Umbilical cord (tissue), 1 donor: ENCODE measurements at regions not wholly inside any gene's neighbourhood (a gene's known extent, or its start where the extent isn't known, plus 50 kb on each side); places are given as distances from the start of the nearest gene placed in this dataset.

Experiments
- DNase-seq: peaks from one replicate; pipeline ENCODE4 v3.0.0-alpha.2; 2015; ENCODE audit warnings: low spot score

- no peak for DNase-seq
These were observed 73.4 kb downstream of the NTMT2 start for GRCh38 chr1:170219163-170219562.

DNA sequence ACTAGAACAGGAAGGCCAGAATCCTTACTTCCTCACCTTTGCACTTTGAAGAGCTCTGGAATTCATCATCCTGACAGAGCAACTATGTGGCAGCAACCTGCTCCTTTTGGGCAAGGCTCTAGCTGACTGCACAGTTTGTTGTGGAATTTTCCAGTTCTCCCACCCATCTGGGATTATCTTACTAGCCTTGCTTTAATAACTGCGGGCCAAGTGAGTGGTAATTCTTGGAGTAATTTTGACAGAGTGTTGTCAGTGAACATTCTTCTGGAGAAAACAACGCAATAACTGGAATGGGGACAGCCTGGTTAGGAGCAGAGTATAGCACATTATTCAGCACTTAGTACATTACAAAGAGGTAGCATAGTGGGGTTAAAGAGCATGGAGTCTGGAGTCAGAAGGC, 75.3 kb downstream of the NTMT2 start:
- no peak for DNase-seq

DNA sequence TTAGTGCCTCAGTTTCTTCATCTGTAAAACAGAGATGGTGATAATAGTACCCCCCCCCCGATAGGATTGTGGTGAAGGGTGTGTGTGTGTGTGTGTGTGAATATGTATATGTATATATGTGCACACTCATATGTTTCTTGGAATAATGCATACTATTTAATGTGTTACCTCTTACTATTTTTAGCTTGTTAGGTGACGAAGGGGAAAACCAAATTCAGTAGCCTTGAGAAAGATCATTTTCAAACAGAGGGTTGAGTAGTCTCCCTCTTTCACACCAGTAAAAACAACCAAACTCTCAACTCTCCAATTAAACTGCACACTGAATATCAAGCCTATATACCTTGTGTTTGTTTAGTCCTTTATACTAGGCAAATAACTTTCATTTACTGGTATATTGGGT, 75.7 kb downstream of the NTMT2 start:
- no peak for DNase-seq

- DNase-seq = no peak
These were observed 78.7 kb downstream of the NTMT2 start for GRCh38 chr1:170224469-170224868.

GRCh38 chr1:170225781-170226530, 80.2 kb downstream of the NTMT2 start:
- DNase-seq = no peak

DNA sequence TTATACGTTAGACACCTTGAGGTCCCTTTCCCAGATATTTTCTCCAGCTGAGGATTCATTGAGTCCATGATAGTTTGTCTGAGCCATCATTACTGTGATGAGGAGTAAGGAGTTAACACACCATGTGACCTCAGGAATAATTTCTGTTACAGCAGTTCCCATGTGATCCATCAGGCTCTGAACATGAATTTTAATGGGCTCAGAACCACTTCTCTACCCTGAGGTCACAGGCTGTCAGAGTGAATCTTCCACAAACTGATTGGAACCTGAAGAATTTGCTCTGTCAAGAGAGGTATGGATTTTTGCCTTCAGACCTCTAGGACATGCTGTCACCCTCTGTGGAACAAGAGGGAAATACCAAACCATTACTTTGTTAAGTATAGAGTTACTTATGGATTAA, 81.0 kb downstream of the NTMT2 start:
- no peak for DNase-seq

GRCh38 chr1:170230323-170230722, 84.6 kb downstream of the NTMT2 start:
- no peak for DNase-seq

DNA sequence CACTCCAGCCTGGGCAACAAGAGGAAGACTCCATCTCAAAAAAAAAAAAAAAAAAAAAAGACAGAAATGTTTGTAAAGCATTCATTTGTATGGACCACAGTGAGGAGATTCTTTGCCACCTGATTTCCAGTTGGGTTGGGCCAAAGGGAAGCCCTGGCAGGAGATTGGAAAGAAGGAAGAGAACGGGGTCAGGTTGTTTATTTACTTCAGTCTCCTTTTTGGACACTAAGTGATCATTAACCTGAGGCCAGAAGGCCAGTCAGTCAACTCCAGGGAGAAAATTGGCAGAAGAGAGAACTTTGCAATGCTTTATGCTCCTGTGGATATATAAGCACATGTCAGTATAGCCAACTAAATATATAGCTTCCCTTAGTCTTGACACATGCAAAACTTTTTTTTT, 85.9 kb downstream of the NTMT2 start:
- no peak for DNase-seq

DNA sequence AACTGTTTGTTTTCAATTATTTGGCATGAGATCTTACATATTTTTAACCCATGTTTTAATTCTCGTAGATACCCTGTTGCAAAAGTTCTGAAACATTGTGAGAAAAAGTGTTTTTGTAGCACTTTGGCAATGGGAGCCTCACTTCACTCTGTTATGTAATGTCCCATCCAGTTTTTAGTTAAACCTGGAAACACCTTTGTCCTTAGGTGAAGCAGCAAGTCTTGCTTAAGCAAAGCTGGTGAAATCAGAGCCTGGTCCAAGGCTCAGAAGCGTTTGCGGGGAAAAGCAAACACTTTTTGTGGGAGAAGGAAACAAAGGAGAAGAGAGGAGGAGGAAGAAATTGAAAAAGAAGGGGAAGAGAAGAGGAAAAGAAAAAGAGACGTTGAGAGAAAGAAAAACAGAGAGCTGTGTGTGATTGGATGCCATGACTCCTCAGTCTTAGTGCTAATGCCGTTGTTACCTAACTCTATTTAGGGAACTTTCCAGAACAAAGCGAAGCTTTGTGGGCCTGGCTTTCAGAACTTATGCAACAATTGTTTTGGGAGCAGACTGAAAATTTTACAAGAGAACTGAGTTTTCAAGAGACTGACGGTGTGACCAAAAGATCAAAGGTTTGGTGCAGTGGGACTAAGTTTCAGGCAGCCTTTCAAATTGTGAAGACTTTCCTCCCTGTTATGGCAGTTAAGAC, 93.1 kb downstream of the NTMT2 start:
- DNase-seq = no peak

DNA sequence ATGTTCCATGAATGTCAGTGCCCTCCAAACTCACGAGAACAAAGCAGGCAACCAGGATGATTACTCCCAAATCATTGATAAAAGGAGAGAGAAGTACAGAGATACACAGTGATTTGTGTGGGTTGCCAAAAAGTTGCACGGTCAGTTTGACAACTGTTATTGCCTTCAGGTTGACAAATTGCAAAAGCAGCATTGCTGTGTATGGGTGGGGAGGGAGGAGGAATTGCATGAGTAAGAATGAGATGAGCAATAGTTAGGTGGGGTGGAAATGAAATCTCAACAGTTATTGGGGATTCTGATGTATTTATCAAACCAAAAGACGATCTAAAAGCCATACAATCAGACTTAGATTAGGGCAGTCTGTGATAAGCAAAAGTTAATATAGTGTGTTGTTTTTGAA, 93.7 kb downstream of the NTMT2 start:
- no peak for DNase-seq

GRCh38 chr1:170240409-170240808, 94.7 kb downstream of the NTMT2 start:
- DNase-seq = no peak

DNA sequence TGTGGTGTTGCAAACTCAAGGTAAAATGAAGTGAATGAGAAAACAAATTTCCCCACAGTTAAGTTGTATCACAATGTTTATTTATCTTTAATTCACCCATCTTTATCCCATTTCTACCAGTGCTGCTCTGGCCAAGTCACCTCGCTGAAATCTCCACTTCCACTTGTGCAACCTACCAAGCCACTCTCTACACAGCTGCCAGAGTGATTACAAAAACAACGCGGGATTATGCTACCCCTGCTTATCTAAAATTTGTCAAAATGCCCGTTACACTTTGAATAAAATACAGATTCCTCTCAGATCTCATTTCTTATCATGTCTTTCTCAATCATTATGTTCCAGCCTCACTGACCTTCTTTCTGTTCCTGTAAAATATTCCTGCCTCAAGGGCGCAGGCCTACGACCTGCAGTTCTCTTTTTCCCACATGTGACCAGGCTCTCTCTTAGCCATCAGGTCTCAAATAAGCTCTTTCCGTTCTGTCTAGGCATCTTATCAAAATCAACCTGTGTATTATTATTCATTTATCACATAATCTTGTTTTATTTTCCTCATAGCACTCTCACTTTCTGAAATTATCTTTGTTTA, 95.6 kb downstream of the NTMT2 start:
- DNase-seq = no peak

DNA sequence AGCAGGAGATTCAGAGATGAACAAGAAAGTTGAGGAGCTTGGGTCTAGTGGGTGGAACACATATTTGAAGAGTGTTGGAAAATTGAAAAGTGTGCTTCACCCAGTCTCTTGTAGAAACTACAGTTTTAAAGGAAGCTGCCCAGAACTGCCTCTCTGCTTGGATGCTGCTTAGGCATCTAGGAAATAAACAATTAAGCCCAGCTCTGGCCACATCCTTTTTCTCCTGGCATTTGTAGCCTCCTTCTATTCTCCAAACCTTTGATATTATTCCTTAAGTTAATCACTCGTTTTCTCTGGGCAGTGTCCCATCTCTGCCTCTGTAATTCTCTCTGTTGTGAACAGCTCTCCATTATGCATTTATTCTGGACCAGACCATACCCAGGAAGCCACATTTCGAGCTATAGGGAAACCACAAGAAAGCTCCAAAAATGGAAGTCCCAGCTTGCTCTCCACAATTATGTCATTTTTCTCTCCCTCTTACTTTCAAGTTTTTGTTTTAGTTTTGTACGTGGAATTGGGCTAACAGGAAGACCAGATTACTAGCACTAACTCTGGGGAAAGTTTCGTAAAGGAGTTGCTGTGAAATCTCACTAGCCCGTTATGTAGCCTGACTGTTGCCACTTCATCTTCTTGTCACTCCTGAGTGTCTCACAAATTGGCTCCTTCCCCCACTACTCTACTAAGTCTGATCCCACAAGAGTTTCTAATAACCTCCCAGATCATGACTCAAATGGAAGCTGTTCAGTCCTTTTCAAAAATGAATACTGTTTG, 102.2 kb downstream of the NTMT2 start:
- no peak for DNase-seq

GRCh38 chr1:170250531-170251276, 104.9 kb downstream of the NTMT2 start:
- no peak for DNase-seq

DNA sequence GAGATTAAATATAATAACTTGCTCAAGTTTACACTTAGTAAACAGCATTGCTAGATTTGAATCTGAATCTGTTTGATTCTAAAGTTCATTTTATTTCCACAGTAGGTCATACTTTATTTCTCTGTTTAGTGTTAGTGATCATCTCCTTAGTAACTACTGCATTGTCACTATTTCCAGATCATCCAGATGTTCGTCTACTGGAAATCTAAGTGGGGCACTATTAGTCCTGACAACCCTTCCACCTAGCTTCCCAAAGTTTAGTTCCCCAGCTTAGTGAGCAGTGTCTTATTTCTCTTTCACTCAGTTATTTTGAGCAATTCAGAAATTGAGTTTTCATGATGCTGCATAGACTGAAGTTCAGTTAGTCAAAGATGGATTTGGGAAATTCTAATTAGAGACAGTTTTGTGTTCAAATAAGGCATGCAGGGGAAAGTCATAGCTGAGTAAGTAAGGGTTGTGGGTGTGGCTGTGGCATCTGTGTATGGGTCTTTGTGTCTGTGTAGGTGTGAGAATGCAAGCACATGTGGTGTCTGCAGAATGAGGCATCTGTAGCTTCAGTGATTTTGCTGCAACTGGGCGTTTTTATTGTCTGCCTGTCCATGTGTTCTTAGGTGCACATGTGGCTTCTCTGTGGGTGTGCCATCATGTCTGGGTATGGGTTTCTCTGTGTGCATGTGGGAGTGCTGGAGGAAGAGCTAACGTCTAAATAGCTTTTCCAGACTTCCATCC, 107.3 kb downstream of the NTMT2 start:
- no peak for DNase-seq

DNA sequence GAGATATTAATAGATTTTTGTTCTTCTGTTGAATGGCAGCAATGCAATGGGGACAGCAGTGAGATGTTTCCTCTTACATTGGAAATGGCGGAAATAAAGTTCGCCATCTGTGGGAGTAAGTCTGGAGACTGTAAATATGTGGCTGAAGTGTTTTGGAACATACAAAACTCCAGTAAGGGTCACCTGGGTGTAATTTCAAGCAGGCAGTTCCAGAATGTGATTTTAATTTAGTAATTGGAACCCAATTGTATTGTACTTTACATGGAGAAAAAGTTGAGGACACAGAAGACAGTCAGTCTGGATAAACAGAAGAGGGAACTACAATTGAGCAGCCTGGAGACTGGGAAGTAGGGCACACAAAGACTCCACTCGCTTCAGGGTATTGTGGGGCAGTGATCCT, 108.6 kb downstream of the NTMT2 start:
- no peak for DNase-seq

GRCh38 chr1:170261669-170262068, 115.9 kb downstream of the NTMT2 start:
- peak; percentile 47 for DNase-seq

GRCh38 chr1:170262276-170262939, 116.6 kb downstream of the NTMT2 start:
- peak; percentile 75 for DNase-seq

DNA sequence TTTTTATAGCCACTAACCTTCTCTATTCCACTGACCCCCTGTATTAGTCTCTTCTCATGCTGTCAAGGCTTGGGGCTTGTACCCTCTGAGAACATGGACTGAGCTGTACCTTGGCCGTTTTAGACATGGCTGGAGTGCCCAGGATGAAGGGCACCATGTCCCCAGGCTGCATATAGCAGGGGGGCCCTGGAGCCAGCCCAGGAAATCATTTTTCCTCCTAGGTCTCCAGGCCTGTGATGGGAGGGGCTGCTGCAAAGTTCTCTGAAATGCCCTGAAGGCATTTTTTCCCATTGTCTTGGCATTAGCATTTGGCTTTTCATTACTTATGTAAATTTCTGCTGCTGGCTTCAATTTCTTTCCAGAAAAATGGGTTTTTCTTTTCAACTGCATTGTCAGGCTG, 119.5 kb downstream of the NTMT2 start:
- no peak for DNase-seq

GRCh38 chr1:170267317-170267716, 121.6 kb downstream of the NTMT2 start:
- DNase-seq = no peak
